Calu3 (cell line): ENCODE measurements at regions not wholly inside any gene's neighbourhood (a gene's known extent, or its start where the extent isn't known, plus 50 kb on each side); places are given as distances from the start of the nearest gene placed in this dataset.
"Not testable (repeated sequence)": the region's sequence is repeated elsewhere in the genome, so short reads cannot be mapped to it uniquely, and the experiment has no call there.

Source experiments
- BruUV-seq: library from RNA; stranded (reverse); fragments of 400-500 nt; replicated peaks from 2 replicates; lab custom pipeline; 2021; lab: Mats Ljungman, UMichigan
- CTCF ChIA-PET: fragments of 300-600 bp; sonication (Branson Sonifier 250); formaldehyde crosslinking; loops from one replicate; lab custom pipeline; 2022; ENCODE audit warnings: antibody characterized with exemption; lab: Charles Lee
- DNase-seq: peaks from one replicate; pipeline ENCODE4 v3.0.0; 2022
- H3K27ac Mint-ChIP-seq: one replicate; pipeline ENCODE4 v1.8.0; 2022; ENCODE audit warnings: mixed read lengths; ENCODE audit not compliant: unreplicated experiment
- H3K27me3 Mint-ChIP-seq: one replicate; pipeline ENCODE4 v1.8.0; 2022; ENCODE audit warnings: mixed read lengths; ENCODE audit not compliant: unreplicated experiment
- H3K36me3 Mint-ChIP-seq: one replicate; pipeline ENCODE4 v1.8.0; 2022; ENCODE audit warnings: mild to moderate bottlenecking, moderate library complexity, mixed read lengths; ENCODE audit not compliant: insufficient read depth, unreplicated experiment
- H3K4me1 Mint-ChIP-seq: one replicate; pipeline ENCODE4 v1.8.0; 2022; ENCODE audit warnings: mild to moderate bottlenecking, low read depth, mixed read lengths; ENCODE audit not compliant: unreplicated experiment
- H3K4me3 Mint-ChIP-seq: one replicate; pipeline ENCODE4 v1.8.0; 2022; ENCODE audit warnings: mild to moderate bottlenecking, low read depth, moderate library complexity, mixed read lengths; ENCODE audit not compliant: unreplicated experiment
- H3K9me3 Mint-ChIP-seq: one replicate; pipeline ENCODE4 v1.8.0; 2022; ENCODE audit warnings: low read depth, mixed read lengths; ENCODE audit not compliant: unreplicated experiment
- CTCF ChIP-seq: fragments of 200-600 bp; IDR thresholded peaks from one replicate; pipeline ENCODE4 v1.8.0; 2022; ENCODE audit warnings: antibody characterized with exemption; ENCODE audit not compliant: unreplicated experiment
- intact Hi-C: fragments of 100-400 bp; cut with micrococcal nuclease; formaldehyde crosslinking; loops from one replicate; pipeline ENCODE4 v1.10.0; 2022; ENCODE audit not compliant: unreplicated experiment

GRCh38 chr10:62978482-62978881 is 154.6 kb upstream of the NRBF2 start:
- intact Hi-C loops, result no loop called here

GRCh38 chr10:62974795-62975194 is 158.3 kb upstream of the NRBF2 start:
- Mint-ChIP-seq H3K9me3 (peaks cover 10% of the 10 kb centered on the region), H3K27me3 (peaks cover 23% of the 10 kb centered on the region)
- H3K4me3 Mint-ChIP-seq, H3K4me1 Mint-ChIP-seq, intact Hi-C loops, DNase-seq, CTCF ChIA-PET, H3K36me3 Mint-ChIP-seq, H3K27ac Mint-ChIP-seq, BruUV-seq: not testable (repeated sequence)

More at GRCh38 chr10:62978482-62978881, 154.6 kb upstream of the NRBF2 start:
- H3K4me3 Mint-ChIP-seq, result no peak overlapping the region
- peaks cover 14% of the 10 kb centered on the region for H3K27me3 Mint-ChIP-seq
- no peak for TF ChIP-seq CTCF
- no peak overlapping the region for H3K27ac Mint-ChIP-seq
- no peaks in the 10 kb centered on the region for H3K36me3 Mint-ChIP-seq
- DNase-seq, result no peak
- CTCF ChIA-PET, result no interaction called here
- BruUV-seq, result no TSS peak
- peaks cover 8% of the 10 kb centered on the region for H3K9me3 Mint-ChIP-seq
- H3K4me1 Mint-ChIP-seq, result peaks cover 7% of the 10 kb centered on the region

- peaks cover 10% of the 10 kb centered on the region for H3K9me3 Mint-ChIP-seq
- no peak overlapping the region for H3K4me3 Mint-ChIP-seq
- TF ChIP-seq CTCF, result no peak
- no peak overlapping the region for H3K27ac Mint-ChIP-seq
- no peak for DNase-seq
- H3K4me1 Mint-ChIP-seq, result no peaks in the 10 kb centered on the region
- no peaks in the 10 kb centered on the region for H3K36me3 Mint-ChIP-seq
- no TSS peak for BruUV-seq
- H3K27me3 Mint-ChIP-seq, result peaks cover 50% of the 10 kb centered on the region
- CTCF ChIA-PET, result no interaction called here
- intact Hi-C loops, result no loop called here
Observed at GRCh38 chr10:62972103-62972502, 155.9 kb upstream of the EGR2 start.

GRCh38 chr10:62964026-62964425 is 147.9 kb upstream of the EGR2 start:
- Mint-ChIP-seq H3K36me3 (no peaks in the 10 kb centered on the region), H3K9me3 (peaks cover 2% of the 10 kb centered on the region), H3K4me1 (no peaks in the 10 kb centered on the region), H3K27me3 (peaks cover 68% of the 10 kb centered on the region), H3K4me3 (no peak overlapping the region), H3K27ac (no peak overlapping the region)
- no peak for DNase-seq
- CTCF ChIA-PET, result interaction anchor here (0.7 kb wide), 1 partner anchor 1365 kb away, joined by 3 read pairs; no protein-coding TSS in a partner anchor
- no TSS peak for BruUV-seq
- TF ChIP-seq CTCF, result no peak
- intact Hi-C loops, result no loop called here

- H3K9me3 Mint-ChIP-seq, result peaks cover 2% of the 10 kb centered on the region
Observed at GRCh38 chr10:62961951-62962523, 145.9 kb upstream of the EGR2 start.

More at GRCh38 chr10:62961951-62962523, 145.9 kb upstream of the EGR2 start:
- H3K27ac Mint-ChIP-seq, result no peak overlapping the region
- CTCF ChIA-PET, result no interaction called here
- H3K4me3 Mint-ChIP-seq, result no peak overlapping the region
- intact Hi-C loops, result no loop called here
- peaks cover 59% of the 10 kb centered on the region for H3K27me3 Mint-ChIP-seq
- H3K36me3 Mint-ChIP-seq, result no peaks in the 10 kb centered on the region
- BruUV-seq, result no TSS peak
- no peak for DNase-seq
- no peaks in the 10 kb centered on the region for H3K4me1 Mint-ChIP-seq
- TF ChIP-seq CTCF, result no peak
